Vagina (tissue), 2 donors: ENCODE measurements at regions not wholly inside any gene's neighbourhood (a gene's known extent, or its start where the extent isn't known, plus 50 kb on each side); places are given as distances from the start of the nearest gene placed in this dataset.

Experiments
- POLR2A ChIP-seq, 2 donors: fragments of 450-650 bp; IDR thresholded peaks; one replicate each; pipeline ENCODE4 v1.6.1; 2017; ENCODE audit warnings: antibody characterized with exemption in 2 of 2, mild to moderate bottlenecking in 2 of 2, moderate library complexity in 2 of 2
- POLR2AphosphoS5 ChIP-seq, 2 donors: sonication (generic); formaldehyde crosslinking; IDR thresholded peaks; one replicate each; pipeline ENCODE4 v1.9.0; 2017; ENCODE audit warnings: antibody characterized with exemption in 2 of 2, mild to moderate bottlenecking in 2 of 2, low read depth in 1 of 2; ENCODE audit not compliant: insufficient read depth in 1 of 2
- TF ChIP-seq, protein P1 (sequence below), 3 experiments: fragments of 450-650 bp in 2 of 3; fragments of 200-600 bp in 1 of 3; sonication (generic) in 1 of 3; IDR thresholded peaks; one replicate each; pipeline ENCODE4 v1.5.1; 2017 to 2019; ENCODE audit warnings: antibody characterized with exemption in 3 of 3, mild to moderate bottlenecking in 2 of 3, moderate library complexity in 2 of 3

DNA sequence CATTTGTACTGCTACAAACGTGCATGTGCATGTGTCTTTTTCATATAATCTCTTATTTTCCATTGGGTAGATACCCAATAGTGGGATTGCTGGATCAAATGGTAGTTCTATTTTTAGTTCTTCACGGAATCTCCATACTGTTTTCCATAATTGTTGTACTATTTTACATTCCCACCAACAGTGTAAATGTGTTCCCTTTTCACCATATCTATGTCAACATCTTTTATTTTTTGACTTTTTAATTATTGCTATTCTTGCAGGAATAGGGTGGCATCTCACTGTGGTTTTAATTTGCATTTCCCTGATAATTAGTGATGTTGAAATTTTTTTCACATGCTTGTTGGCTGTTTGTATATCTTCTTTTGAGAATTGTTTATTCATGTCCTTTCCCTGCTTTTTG is 59.3 kb upstream of the PACRGL start:
- TF ChIP-seq, protein P1, sequence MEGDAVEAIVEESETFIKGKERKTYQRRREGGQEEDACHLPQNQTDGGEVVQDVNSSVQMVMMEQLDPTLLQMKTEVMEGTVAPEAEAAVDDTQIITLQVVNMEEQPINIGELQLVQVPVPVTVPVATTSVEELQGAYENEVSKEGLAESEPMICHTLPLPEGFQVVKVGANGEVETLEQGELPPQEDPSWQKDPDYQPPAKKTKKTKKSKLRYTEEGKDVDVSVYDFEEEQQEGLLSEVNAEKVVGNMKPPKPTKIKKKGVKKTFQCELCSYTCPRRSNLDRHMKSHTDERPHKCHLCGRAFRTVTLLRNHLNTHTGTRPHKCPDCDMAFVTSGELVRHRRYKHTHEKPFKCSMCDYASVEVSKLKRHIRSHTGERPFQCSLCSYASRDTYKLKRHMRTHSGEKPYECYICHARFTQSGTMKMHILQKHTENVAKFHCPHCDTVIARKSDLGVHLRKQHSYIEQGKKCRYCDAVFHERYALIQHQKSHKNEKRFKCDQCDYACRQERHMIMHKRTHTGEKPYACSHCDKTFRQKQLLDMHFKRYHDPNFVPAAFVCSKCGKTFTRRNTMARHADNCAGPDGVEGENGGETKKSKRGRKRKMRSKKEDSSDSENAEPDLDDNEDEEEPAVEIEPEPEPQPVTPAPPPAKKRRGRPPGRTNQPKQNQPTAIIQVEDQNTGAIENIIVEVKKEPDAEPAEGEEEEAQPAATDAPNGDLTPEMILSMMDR (IDR thresholded peaks at IDR 0.05): no peak
- TF ChIP-seq POLR2A (IDR thresholded peaks at IDR 0.05) (no peak), POLR2AphosphoS5 (IDR thresholded peaks at IDR 0.05; ENCODE audit: insufficient read depth in 1 of 2, low read depth in 1 of 2) (no peak)
